Body of pancreas (tissue), 4 donors: ENCODE measurements at regions not wholly inside any gene's neighbourhood (a gene's known extent, or its start where the extent isn't known, plus 50 kb on each side); places are given as distances from the start of the nearest gene placed in this dataset.

Source experiments
- CTCF ChIP-seq, 7 experiments: fragments of 450-650 bp in 4 of 7; fragments of 200-600 bp in 3 of 7; sonication (generic) in 3 of 7; IDR thresholded peaks; one replicate each; pipeline ENCODE4 v1.5.1; 2016 to 2019; ENCODE audit warnings: antibody characterized with exemption in 7 of 7
- POLR2A ChIP-seq, 3 donors: fragments of 450-650 bp; IDR thresholded peaks; one replicate each; pipeline ENCODE4 v1.6.1; 2016; ENCODE audit warnings: antibody characterized with exemption in 3 of 3, mild to moderate bottlenecking in 2 of 3

GRCh38 chr4:132383571-132384199, 765.4 kb upstream of the PCDH10 start:
- TF ChIP-seq POLR2A (IDR thresholded peaks at IDR 0.05) = no peak
- no peak for TF ChIP-seq CTCF (IDR thresholded peaks at IDR 0.05)
